ENCODE measurements at regions not wholly inside any gene's neighbourhood (a gene's known extent, or its start where the extent isn't known, plus 50 kb on each side); places are given as distances from the start of the nearest gene placed in this dataset.
"Not testable (repeated sequence)": the region's sequence is repeated elsewhere in the genome, so short reads cannot be mapped to it uniquely, and the experiment has no call there.

- no peak for DNase-seq (ENCODE audit: extremely low read depth, low read depth)
These were observed 143.2 kb upstream of the RGS6 start for GRCh38 chr14:71789005-71789404.

- DNase-seq (ENCODE audit: extremely low read depth, low read depth) = no peak
These were observed 132.4 kb upstream of the RGS6 start for GRCh38 chr14:71799841-71800240.

- DNase-seq (ENCODE audit: extremely low read depth, low read depth) = no peak
These were observed 131.4 kb upstream of the RGS6 start for GRCh38 chr14:71800878-71801277.

GRCh38 chr14:71803539-71804260 is 128.5 kb upstream of the RGS6 start:
- DNase-seq (ENCODE audit: extremely low read depth, low read depth) = peak; percentile 35

GRCh38 chr14:71804992-71805391 is 127.2 kb upstream of the RGS6 start:
- DNase-seq (ENCODE audit: extremely low read depth, low read depth) = no peak

GRCh38 chr14:71807049-71807448 is 125.2 kb upstream of the RGS6 start:
- not testable (repeated sequence) for DNase-seq (ENCODE audit: extremely low read depth, low read depth)

GRCh38 chr14:71810800-71811199 is 121.4 kb upstream of the RGS6 start:
- DNase-seq (ENCODE audit: extremely low read depth, low read depth) = not testable (repeated sequence)

GRCh38 chr14:71812693-71813092 is 119.5 kb upstream of the RGS6 start:
- no peak for DNase-seq (ENCODE audit: extremely low read depth, low read depth)

- no peak for DNase-seq (ENCODE audit: extremely low read depth, low read depth)
These were observed 117.1 kb upstream of the RGS6 start for GRCh38 chr14:71815110-71815509.

GRCh38 chr14:71824816-71825215 is 107.4 kb upstream of the RGS6 start:
- DNase-seq (ENCODE audit: extremely low read depth, low read depth) = no peak

GRCh38 chr14:71833476-71833875 is 98.8 kb upstream of the RGS6 start:
- peak; percentile 2 for DNase-seq (ENCODE audit: extremely low read depth, low read depth)

- no peak for DNase-seq (ENCODE audit: extremely low read depth, low read depth)
These were observed 97.7 kb upstream of the RGS6 start for GRCh38 chr14:71834284-71835204.

GRCh38 chr14:71852181-71852580 is 80.0 kb upstream of the RGS6 start:
- DNase-seq (ENCODE audit: extremely low read depth, low read depth) = no peak

GRCh38 chr14:71855399-71856036 is 76.7 kb upstream of the RGS6 start:
- peak; percentile 49 for DNase-seq (ENCODE audit: extremely low read depth, low read depth)

- no peak for DNase-seq (ENCODE audit: extremely low read depth, low read depth)
These were observed 75.9 kb upstream of the RGS6 start for GRCh38 chr14:71856199-71856919.

GRCh38 chr14:71863049-71863448 is 69.2 kb upstream of the RGS6 start:
- DNase-seq (ENCODE audit: extremely low read depth, low read depth) = no peak

- no peak for DNase-seq (ENCODE audit: extremely low read depth, low read depth)
These were observed 68.5 kb upstream of the RGS6 start for GRCh38 chr14:71863766-71864165.

All from NCI-H460 (cell line).